SKM-1 treated with dmso at 0.1 percent for 144 hours (cell line): ENCODE measurements at regions not wholly inside any gene's neighbourhood (a gene's known extent, or its start where the extent isn't known, plus 50 kb on each side); places are given as distances from the start of the nearest gene placed in this dataset.
"Not testable (repeated sequence)": the region's sequence is repeated elsewhere in the genome, so short reads cannot be mapped to it uniquely, and the experiment has no call there.

Experiments used
- DNase-seq: peaks from one replicate; lab custom pipeline; 2025; ENCODE audit not compliant: unreplicated experiment; lab: John Stamatoyannopoulos, UW

DNA sequence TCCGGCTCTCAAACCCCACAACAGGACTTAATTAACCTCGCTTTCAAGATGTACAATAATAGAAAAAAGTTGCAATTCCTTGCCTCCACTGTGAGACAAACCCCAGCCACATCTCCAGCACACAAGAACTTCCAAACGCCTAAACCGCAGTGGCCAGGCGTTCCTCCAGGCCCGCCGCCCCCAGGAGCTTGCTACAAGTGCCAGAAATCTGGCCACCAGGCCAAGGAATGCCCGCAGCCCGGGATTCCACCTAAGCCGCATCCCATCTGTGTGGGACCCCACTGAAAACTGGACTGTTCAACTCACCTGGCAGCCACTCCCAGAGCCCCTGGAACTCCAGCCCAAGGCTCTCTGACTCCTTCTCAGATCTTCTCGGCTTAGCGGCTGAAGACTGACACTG, 262.5 kb downstream of the SMARCA2 start:
- not testable (repeated sequence) for DNase-seq

DNA sequence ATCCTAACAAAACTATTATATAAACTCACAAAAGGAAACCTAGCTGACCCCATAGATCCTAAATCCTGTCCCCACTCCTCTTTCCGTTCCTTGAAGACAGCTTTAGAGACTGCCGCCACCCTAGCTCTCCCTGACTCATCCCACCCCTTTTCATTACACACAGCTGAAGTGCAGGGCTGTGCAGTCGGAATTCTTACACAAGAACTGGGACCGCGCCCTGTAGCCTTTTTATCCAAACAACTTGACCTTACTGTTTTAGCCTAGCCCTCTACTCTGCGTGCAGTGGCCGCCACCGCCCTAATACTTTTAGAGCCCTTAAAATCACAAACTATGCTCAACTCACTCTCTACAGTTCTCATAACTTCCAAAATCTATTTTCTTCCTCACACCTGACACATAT, 264.0 kb downstream of the SMARCA2 start:
- DNase-seq: not testable (repeated sequence)

DNA sequence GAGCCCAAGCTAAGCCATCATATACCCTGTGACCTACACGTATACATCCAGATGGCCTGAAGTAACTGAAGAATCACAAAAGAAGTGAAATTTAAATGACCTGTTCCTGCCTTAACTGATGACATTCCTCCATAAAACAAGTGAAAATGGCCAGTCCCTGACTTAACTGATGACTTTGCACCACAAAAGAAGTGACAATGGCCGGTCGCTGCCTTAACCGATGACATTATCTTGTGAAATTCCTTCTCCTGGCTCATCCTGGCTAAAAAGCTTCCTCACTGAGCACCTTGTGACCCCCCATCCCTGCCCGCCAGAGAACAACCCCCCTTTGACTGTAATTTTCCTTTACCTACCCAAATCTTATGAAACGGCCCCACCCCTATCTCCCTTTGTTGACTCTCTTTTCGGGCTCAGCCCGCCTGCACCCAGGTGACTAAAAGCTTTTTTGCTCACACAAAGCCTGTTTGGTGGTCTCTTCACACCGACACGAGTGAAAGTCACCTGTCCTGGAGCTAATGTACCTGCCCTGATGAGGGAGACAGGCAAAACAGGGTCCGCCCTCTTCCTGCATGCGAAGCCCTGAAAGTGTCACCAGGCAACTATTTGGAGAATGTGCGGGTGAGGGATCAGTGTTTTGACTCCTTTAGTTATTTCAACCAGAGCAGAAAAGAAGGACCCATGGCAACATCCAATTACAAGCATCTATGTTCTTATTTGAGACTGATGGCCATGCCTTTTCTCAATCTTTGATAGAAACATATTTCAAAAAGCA, 266.1 kb downstream of the SMARCA2 start:
- no peak for DNase-seq

DNA sequence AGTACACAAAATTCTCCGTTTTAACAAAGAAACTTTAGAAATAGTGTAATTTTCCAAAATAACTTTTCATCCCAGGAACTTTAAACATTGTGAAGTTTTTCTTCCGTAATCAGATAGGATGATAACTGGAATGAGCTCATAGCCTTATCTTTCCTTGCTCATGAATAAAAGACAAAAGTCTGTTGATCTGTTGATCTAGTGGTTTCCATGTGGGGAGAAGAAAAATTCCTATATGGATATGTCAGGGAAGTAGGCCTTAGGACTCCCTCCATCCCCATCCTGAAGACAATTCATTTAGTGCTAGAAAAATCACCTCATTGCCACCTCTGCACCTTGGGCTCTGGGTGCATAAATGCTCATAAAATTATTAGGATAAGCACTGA, 266.6 kb downstream of the SMARCA2 start:
- DNase-seq: no peak

DNA sequence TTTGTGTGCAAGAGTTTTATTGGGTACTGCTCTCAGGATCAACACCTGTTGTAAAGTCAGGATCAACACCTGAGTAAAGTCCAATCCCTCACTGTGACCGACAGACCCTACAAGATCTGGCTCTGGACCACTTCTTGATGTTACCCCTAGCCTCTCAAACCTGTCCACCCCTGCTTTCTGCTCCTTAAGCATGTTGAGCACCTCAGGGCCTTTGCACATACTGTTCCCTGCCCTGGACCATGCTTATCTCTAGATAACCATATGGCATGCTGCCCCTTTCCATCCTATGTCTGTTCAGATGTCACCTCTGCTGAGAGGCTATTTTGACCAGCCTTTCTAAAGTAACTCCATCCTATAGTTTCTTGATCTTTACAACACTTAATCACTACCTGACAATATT, 269.6 kb downstream of the SMARCA2 start:
- DNase-seq: no peak

DNA sequence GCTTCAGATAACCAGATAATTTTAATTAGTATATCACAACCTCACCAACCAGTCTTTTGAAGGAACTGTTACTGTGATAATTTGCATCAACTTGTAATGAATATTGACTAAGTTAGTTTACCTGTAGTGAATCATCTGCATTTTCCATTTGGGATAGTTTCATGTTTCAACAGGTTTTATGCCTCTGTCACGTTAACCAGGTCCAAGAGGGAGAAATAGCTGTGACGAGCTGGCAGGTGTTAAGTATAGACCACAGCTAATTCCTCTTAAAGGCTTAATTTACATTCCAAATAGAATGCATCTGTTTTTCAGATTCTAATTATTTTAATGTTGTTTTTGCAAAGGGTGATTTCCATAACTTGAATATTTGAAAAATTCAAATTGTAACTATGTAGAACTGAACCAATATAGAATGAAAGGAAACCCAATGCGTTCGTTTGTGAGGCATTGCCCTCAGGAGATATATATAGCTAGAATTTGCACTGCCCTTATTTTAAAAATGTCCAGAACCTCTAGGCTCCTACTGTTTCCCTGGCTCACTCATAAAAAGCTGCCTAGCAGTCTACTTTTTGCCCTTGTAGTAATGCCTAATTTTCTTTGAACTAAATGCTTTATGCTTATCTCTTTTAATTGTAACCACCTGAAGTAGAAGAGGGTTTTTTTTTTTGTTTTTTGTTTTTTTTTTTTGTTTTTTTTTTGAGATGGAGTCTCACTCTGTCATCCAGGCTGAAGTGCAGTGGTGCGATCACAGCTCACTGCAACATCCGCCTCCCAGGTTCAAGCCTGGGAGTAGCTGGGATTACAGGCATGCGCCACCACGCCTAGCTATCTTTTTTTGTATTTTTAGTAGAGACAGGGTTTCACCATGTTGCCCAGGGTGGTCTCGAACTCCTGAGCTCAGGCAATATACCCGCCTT, 270.5 kb downstream of the SMARCA2 start:
- no peak for DNase-seq

DNA sequence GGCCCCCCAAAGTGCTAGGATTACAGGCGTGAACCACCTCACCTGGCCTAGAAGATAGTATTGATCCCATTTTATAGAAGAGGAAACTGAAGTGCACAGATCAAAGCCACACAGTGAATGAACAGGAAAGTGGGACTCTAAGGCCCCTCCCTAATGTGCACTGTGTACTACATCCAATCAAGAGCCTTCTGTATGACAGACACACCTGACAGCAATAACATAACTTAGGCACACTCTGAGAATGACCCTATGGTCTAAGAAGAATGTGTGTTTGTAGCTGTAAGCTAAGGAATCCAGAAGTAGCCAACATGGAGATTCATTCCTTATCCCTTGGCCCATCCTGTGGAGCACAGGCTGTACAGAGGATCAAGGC, 271.2 kb downstream of the SMARCA2 start:
- DNase-seq: no peak

DNA sequence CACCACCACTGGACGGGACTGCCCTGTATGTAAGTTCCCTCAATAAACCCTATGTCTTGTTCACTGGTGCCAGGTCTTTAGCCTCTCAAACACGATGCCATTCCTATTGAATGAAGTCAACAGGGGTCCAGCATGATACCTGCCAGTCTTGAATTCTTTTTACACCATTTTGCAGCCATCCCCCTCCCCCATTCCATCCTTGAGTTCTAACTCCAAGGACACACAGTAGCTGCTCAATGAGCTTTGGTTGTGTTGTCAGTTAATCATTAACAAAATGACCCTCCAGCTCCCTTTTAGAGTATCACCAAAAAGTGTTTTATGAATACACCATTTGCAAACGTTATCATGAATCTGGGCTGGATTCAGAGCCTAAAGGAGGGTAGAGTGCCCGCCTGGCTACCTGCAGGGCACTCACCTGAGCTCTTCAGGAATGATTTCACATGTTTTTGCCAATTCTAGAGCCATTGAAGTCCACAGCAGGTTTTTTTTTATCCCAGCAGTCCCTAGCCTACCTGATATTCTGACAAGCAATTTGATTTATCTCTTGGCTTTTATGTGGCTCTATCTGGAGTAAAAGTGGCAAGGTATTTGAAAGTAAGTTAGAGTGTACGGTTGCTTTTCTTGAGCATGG, 271.8 kb downstream of the SMARCA2 start:
- DNase-seq: no peak

DNA sequence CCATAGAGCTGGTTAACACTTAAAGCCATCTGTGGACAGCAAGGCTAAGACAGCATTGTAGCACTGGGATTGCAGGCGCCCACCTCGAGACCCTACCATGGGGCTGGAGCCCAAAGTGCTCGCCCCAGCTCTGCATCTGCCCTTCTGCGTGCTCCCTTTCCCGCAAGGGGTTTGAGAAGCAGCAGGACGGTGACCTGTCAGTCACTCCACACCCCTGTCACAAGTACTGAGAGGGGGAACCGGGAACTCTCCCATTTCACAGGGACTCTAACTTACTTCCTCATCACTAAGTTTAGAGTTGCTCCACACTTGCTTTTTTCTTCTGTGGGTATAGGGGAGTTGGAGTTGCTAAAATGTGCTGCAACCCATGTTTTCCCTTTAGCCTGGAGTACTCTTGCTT, 273.2 kb downstream of the SMARCA2 start:
- peak; percentile 30 for DNase-seq

DNA sequence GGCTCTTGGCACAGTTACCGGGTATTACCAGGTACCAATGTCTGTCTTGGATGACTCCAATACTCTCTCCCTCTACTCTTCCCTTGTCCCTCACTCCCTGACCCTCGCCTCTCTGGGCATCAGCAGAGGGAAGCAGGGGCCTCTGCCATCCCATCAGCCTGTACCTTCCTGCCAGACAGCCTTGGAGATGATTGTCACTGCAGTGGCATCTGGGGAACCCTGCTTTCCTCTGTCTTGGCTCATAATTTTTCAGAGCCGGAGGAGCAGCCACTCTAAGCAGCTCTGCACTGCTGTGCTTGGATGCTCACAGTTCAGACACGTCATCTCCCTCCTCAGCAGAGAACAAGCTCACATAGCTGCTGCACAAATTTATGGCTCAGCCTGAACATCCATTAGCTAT, 274.1 kb downstream of the SMARCA2 start:
- DNase-seq: no peak

DNA sequence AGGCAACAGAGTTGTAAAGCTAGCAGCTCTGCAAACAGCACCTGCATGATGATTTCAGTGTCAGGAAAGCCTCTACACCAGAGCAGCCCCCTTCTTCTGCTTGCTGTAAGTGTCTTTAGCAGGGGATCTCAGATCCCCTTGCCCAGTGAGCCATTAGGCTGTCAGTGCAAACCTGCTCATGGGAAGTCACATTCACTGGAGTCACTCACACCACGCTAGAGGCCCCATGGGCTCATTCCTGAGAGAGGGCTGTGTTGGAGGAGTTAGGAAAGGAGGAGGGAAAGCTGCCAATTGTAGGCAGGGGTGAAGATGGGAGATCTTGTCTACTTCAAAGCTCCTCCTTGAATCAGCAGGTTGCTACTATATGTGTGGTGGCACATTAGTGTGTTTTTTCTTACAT, 275.2 kb downstream of the SMARCA2 start:
- no peak for DNase-seq

DNA sequence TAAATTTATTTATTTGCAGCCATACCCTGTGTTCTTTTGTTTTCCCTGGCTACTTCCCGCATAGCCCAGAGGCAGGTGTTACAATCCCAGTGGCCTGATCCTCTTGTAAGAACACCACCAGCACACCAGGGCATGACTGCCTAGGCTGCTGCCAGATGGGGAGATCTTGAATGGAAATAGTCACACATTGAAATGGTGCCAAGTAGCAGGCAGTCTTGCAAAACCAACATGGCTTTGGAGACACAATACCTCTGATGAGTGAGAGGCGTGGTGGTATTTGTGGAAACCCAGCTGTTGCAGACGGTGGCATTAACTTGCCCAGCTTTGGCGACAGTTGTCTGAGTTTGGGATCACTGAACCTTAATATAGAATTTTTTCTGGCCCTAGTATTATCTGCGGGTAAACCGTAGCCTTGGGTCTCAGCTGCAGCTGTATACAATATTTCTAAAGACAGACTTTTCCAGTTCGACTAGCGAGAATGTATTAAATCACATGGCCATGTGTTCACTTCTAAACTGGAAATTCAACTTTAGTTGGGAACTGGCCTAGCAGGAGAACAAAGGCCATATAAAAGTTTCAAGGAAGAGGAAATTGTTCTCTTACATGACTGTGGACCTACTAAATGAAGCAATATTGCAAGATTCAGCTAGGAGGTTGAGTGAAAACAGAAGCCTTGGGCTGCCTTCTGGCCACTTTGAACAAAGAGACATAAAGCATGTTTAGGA, 277.0 kb downstream of the SMARCA2 start:
- no peak for DNase-seq

DNA sequence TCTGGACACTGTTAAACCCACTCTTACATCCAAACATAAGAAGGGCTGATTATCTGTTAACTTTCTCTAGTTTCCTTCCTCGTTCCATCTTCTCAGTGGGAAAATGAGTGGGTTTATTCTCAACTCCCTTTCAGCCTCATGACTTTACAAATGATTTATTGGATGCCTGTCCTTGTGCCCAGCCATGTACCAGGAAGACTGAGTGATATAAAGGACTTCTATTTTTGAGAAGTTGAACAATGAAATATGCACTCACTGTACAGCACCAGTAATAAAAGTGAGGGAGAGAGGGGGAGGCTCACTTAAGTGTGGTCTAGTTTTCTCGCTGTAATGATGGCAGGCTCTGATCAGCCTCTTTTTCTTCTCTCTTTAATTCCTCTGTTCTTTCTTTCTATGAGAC, 277.6 kb downstream of the SMARCA2 start:
- DNase-seq: no peak

DNA sequence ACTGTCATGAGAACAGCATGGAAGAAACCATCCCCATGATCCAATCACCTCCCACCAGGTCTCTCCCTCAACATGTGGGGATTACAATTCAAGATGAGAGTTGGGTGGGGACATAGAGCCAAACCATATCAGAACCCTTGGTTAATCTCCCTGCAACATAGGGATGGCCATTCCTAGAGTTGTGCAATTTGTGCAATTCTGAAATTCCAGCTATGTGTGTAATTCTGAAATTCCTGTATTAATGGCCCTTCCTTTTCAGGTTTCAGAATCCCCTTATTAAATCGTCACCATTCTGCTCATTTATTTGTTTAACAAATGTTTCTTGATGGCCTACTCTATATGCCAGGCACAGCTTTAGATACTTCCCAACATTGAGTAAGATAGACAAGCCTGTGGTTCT, 282.6 kb downstream of the SMARCA2 start:
- DNase-seq: no peak

DNA sequence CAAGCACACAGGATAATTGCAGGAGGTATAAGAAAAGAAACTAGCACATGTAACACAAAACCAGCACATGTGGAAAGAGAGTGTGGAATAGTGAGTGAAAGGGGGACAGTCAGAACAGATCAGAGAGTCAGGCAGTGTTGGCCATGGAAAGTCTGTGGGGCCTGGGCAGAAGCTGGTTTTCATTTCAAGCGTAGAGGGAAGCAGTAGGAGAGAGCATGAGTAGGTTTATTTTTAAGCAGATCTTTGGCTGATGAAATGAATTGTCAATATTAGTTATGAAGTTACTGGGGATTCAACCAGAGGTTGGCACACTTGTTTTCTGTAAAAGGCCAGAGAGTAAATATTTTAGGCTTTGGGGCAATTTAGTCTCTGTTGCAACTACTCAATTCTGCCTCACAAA, 283.1 kb downstream of the SMARCA2 start:
- no peak for DNase-seq

DNA sequence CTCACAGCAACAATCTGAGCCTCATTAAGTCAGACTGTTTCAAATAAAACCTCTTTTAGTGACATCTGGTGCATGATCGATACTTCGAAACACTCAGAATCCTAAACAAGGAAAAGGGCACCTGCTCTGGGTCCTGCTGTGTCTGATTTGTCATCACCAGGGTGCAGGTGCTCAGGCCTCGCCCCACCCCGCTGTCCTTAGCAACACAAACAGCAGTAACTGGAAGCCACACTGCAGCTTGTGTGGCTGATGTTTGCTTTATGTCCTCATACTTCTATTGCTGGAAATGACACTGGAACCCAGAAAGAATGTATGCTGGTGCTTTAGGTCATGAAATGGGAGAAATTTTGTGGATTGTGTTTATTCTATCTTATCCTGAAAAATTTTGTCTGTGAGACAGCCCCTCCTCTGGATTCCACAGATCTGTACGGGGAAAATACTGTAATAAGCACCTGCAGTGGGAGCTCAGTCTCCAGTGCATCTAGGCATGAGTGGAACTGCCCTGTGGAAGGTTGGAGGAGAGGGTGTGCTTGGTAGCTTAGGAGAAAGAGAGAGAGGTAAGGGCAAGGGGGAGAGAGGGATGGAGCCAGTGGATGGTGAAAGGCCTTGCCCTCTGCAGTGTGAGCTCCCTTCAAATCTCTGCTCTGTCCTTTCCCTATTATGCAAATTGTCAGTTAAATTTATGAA, 284.2 kb downstream of the SMARCA2 start:
- DNase-seq: no peak

DNA sequence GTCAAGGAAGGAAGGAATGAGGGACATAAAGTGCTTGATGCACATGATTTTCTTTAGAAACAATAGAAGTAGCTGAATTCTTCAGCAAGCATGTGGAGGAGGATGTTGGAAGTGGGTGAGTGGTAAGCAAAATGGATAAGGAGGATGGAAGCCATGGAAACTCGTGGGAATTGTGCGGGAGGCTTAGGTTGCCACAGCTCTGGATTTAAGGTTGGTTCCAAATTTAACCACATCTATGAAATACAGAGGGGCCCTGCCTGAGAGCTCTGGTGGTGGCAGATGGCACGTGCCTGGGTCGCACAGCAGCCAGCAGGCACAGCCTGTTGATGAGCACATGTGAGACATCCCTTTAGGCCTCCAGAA, 284.7 kb downstream of the SMARCA2 start:
- DNase-seq: no peak

DNA sequence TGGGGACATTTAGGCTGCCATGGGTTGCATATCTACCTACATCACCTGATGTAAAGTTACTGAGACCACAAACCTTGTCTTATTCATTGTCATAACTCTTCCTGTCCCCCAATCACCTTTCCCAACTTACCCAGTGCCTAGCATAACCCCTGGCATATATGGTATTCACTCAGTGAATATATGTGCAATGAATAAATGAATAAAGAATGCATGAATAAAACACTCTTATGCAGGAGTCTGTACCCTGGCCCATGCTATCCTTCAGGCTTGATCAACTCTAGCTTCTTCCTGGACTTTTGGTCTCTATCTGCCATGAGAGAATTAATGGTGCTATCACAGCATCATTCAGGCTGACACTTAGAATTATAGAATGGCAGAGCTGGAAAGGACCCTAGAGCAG, 285.2 kb downstream of the SMARCA2 start:
- no peak for DNase-seq

DNA sequence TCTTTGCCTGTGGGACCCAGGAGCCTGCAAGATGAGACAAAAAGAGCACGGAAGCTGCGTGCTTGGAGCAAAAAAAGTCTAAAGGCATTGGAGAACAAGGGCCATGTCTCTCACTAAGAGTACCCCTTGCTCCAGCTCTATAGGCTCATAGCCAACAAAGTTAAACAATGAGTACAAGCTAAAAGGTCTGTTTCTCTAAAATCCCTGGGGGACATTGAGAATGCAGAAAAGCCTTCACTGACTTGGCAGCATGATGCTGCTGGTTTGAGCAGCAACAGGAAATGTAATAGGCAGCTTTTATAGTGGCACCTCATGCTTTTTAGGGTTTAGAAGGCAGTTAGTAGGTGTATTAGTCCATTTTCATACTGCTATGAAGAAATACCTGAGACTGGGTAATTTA, 287.5 kb downstream of the SMARCA2 start:
- DNase-seq: no peak

DNA sequence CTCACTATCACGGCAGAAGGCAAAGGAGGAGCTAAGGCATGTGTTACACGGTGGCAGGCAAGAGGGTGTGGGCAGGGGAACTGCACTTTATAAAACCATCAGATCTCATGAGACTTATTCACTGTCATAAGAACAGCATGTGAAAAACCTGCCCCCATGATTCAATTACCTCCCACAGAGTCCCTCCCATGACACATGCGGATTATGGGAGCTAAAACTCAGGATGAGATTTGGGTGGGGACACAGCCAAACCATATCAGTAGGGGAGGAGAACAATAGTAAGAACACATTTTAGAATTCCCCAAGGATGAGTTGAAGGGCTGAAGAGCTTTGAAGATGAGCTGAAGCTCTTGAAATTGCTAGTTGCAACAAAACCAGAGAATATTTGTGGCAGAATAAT, 287.9 kb downstream of the SMARCA2 start:
- no peak for DNase-seq

DNA sequence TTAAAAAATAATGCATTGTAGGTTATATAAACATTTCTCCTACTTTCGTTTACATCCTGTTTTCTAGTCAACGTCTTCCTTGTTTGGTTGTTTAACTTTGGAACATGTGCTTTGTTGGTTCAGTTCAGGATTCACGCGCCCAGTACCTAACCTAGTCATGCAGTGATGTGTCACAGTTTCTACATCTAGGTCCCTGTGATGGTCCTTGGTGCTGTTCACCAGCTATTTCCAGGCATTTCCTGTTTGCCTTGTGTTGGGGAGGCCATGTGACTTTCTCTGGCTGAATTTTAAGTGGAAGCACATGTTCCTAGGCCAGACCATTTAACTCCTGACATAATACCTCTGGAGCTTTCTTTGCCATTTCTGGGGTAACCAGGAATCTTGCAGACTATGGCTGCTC, 292.3 kb downstream of the SMARCA2 start:
- DNase-seq: no peak
